ENCODE measurements at regions not wholly inside any gene's neighbourhood (a gene's known extent, or its start where the extent isn't known, plus 50 kb on each side); places are given as distances from the start of the nearest gene placed in this dataset.

- no peak for DNase-seq (ENCODE audit: low spot score, unreplicated experiment)
- H3K27me3 Mint-ChIP-seq = no peaks in the 10 kb centered on the region
- H3K4me3 Mint-ChIP-seq (ENCODE audit: low read depth) = no peak overlapping the region
- no peak overlapping the region for H3K27ac Mint-ChIP-seq
- TF ChIP-seq, protein P1, sequence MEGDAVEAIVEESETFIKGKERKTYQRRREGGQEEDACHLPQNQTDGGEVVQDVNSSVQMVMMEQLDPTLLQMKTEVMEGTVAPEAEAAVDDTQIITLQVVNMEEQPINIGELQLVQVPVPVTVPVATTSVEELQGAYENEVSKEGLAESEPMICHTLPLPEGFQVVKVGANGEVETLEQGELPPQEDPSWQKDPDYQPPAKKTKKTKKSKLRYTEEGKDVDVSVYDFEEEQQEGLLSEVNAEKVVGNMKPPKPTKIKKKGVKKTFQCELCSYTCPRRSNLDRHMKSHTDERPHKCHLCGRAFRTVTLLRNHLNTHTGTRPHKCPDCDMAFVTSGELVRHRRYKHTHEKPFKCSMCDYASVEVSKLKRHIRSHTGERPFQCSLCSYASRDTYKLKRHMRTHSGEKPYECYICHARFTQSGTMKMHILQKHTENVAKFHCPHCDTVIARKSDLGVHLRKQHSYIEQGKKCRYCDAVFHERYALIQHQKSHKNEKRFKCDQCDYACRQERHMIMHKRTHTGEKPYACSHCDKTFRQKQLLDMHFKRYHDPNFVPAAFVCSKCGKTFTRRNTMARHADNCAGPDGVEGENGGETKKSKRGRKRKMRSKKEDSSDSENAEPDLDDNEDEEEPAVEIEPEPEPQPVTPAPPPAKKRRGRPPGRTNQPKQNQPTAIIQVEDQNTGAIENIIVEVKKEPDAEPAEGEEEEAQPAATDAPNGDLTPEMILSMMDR (IDR thresholded peaks at IDR 0.05; ENCODE audit: unreplicated experiment) = no peak
- H3K4me1 Mint-ChIP-seq (ENCODE audit: low read depth) = peaks cover 6% of the 10 kb centered on the region
- H3K36me3 Mint-ChIP-seq (ENCODE audit: insufficient read depth) = no peaks in the 10 kb centered on the region
- peaks cover 3% of the 10 kb centered on the region for H3K9me3 Mint-ChIP-seq (ENCODE audit: low read depth)
Measured at GRCh38 chr4:53676402-53676871, 85.2 kb upstream of the LNX1 start.

- no peak for DNase-seq (ENCODE audit: low spot score, unreplicated experiment)
- H3K9me3 Mint-ChIP-seq (ENCODE audit: low read depth) = no peaks in the 10 kb centered on the region
- no peak overlapping the region for H3K4me3 Mint-ChIP-seq (ENCODE audit: low read depth)
- H3K27ac Mint-ChIP-seq = no peak overlapping the region
- H3K36me3 Mint-ChIP-seq (ENCODE audit: insufficient read depth) = no peaks in the 10 kb centered on the region
- no peaks in the 10 kb centered on the region for H3K27me3 Mint-ChIP-seq
- peaks cover 6% of the 10 kb centered on the region for H3K4me1 Mint-ChIP-seq (ENCODE audit: low read depth)
- TF ChIP-seq, protein P1 (IDR thresholded peaks at IDR 0.05; ENCODE audit: unreplicated experiment) = no peak
Measured at GRCh38 chr4:53674903-53675302, 83.6 kb upstream of the LNX1 start.

DNA sequence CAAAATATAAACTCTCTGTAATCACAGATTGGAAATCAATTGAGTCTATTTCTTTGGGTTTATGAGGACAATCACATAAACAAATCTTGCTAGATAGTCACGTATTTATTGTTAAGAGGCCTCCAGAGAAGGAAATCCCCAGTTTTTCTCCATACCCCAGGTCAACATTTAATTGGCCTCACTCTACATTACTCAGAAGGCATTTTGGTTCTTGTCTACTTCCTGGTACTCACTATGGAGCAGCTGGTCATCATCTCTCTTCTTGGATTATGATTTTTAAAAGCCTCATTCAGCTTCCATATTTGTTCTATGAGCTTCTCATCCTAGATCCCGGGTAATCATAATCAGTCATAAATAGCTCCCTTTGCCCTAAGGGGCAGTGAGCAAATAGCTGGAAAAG lies 81.6 kb upstream of the LNX1 start:
- H3K4me3 Mint-ChIP-seq (ENCODE audit: low read depth) = no peak overlapping the region
- no peaks in the 10 kb centered on the region for H3K27me3 Mint-ChIP-seq
- H3K36me3 Mint-ChIP-seq (ENCODE audit: insufficient read depth) = peaks cover 1% of the 10 kb centered on the region
- TF ChIP-seq, protein P1 (IDR thresholded peaks at IDR 0.05; ENCODE audit: unreplicated experiment) = no peak
- H3K9me3 Mint-ChIP-seq (ENCODE audit: low read depth) = peaks cover 3% of the 10 kb centered on the region
- H3K4me1 Mint-ChIP-seq (ENCODE audit: low read depth) = peaks cover 6% of the 10 kb centered on the region
- no peak overlapping the region for H3K27ac Mint-ChIP-seq
- no peak for DNase-seq (ENCODE audit: low spot score, unreplicated experiment)

DNA sequence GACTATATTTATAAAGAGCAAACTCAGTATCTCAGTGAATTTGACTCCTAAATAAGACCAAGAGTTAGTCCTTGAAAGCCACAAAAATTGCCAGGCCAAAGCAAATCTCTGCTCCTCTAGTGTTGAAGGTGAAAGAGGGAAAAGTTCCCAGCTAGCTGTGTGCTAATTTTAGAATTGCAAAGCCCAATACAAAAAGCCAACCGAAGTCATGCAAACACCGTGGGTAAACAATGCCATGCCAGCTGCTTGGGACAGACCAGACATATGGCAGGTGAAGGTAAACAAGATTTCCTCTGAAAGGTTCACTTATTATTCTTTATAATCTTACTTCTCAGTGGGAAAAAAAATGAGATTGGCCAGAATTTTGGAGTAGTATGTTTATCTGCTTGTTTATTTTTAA lies 80.5 kb upstream of the LNX1 start:
- TF ChIP-seq, protein P1 (IDR thresholded peaks at IDR 0.05; ENCODE audit: unreplicated experiment) = no peak
- DNase-seq (ENCODE audit: low spot score, unreplicated experiment) = no peak
- Mint-ChIP-seq H3K4me3 (ENCODE audit: low read depth) (no peak overlapping the region), H3K4me1 (ENCODE audit: low read depth) (peaks cover 7% of the 10 kb centered on the region), H3K27me3 (no peaks in the 10 kb centered on the region), H3K36me3 (ENCODE audit: insufficient read depth) (peaks cover 1% of the 10 kb centered on the region), H3K27ac (no peak overlapping the region), H3K9me3 (ENCODE audit: low read depth) (peaks cover 9% of the 10 kb centered on the region)

- Mint-ChIP-seq H3K36me3 (ENCODE audit: insufficient read depth) (no peaks in the 10 kb centered on the region), H3K4me1 (ENCODE audit: low read depth) (no peaks in the 10 kb centered on the region), H3K27me3 (no peaks in the 10 kb centered on the region), H3K27ac (no peak overlapping the region), H3K4me3 (ENCODE audit: low read depth) (no peak overlapping the region), H3K9me3 (ENCODE audit: low read depth) (no peaks in the 10 kb centered on the region)
- no peak for DNase-seq (ENCODE audit: low spot score, unreplicated experiment)
- TF ChIP-seq, protein P1 (IDR thresholded peaks at IDR 0.05; ENCODE audit: unreplicated experiment) = no peak
Measured at GRCh38 chr4:53659737-53660136, 68.5 kb upstream of the LNX1 start.
